HepG2 (cell line): ENCODE measurements at regions not wholly inside any gene's neighbourhood (a gene's known extent, or its start where the extent isn't known, plus 50 kb on each side); places are given as distances from the start of the nearest gene placed in this dataset.

Source experiments
- FOXM1 ChIP-seq: sonication (generic); formaldehyde crosslinking; IDR thresholded peaks from 2 replicates; pipeline ENCODE4 v1.5.0; 2020; ENCODE audit warnings: missing genetic modification reagents
- NKX3-1 ChIP-seq: sonication (generic); formaldehyde crosslinking; IDR thresholded peaks from 2 replicates; pipeline ENCODE4 v1.5.0; 2020; ENCODE audit warnings: missing genetic modification reagents
- SMC3 ChIP-seq: IDR thresholded peaks from 2 replicates; pipeline ENCODE4 v1.6.1; 2011; ENCODE audit warnings: low read length, improper control_type of control experiment
- ZC3H4 ChIP-seq: sonication (generic); formaldehyde crosslinking; IDR thresholded peaks from 2 replicates; pipeline ENCODE4 v1.4.0; 2020; ENCODE audit warnings: missing genetic modification reagents, borderline replicate concordance
- ZNF142 ChIP-seq: sonication (generic); formaldehyde crosslinking; IDR thresholded peaks from 2 replicates; pipeline ENCODE4 v1.4.0; 2020; ENCODE audit warnings: missing genetic modification reagents
- ZNF761 ChIP-seq: sonication (generic); formaldehyde crosslinking; conservative IDR thresholded peaks from 2 replicates; pipeline ENCODE4 v1.4.0; 2020; ENCODE audit warnings: mild to moderate bottlenecking, missing genetic modification reagents
- TF ChIP-seq, protein P1 (sequence below): sonication (generic); formaldehyde crosslinking; IDR thresholded peaks from 2 replicates; pipeline ENCODE4 v1.4.0; 2020; ENCODE audit warnings: missing genetic modification reagents, borderline replicate concordance

- TF ChIP-seq ZNF142 (0 out of 2 replicates have a peak, but pooled peaks have one; percentile 24), ZNF761 (CRISPR knock-in tag) (no peak), NKX3-1 (no peak), SMC3 (peak; percentile 5; the same call in 1 of the 2 replicates), FOXM1 (CRISPR knock-in tag) (no peak), ZC3H4 (no peak)
- TF ChIP-seq, protein P1, sequence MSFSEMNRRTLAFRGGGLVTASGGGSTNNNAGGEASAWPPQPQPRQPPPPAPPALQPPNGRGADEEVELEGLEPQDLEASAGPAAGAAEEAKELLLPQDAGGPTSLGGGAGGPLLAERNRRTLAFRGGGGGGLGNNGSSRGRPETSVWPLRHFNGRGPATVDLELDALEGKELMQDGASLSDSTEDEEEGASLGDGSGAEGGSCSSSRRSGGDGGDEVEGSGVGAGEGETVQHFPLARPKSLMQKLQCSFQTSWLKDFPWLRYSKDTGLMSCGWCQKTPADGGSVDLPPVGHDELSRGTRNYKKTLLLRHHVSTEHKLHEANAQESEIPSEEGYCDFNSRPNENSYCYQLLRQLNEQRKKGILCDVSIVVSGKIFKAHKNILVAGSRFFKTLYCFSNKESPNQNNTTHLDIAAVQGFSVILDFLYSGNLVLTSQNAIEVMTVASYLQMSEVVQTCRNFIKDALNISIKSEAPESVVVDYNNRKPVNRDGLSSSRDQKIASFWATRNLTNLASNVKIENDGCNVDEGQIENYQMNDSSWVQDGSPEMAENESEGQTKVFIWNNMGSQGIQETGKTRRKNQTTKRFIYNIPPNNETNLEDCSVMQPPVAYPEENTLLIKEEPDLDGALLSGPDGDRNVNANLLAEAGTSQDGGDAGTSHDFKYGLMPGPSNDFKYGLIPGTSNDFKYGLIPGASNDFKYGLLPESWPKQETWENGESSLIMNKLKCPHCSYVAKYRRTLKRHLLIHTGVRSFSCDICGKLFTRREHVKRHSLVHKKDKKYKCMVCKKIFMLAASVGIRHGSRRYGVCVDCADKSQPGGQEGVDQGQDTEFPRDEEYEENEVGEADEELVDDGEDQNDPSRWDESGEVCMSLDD (CRISPR knock-in tag) = no peak
These were observed 421.6 kb downstream of the BCKDHB start (continued) for GRCh38 chr6:80528115-80528514.
